SKM-1 treated with dmso at 0.1 percent for 144 hours (cell line): ENCODE measurements at regions not wholly inside any gene's neighbourhood (a gene's known extent, or its start where the extent isn't known, plus 50 kb on each side); places are given as distances from the start of the nearest gene placed in this dataset.

Experiments
- DNase-seq: peaks from one replicate; lab custom pipeline; 2025; ENCODE audit not compliant: unreplicated experiment; lab: John Stamatoyannopoulos, UW

DNA sequence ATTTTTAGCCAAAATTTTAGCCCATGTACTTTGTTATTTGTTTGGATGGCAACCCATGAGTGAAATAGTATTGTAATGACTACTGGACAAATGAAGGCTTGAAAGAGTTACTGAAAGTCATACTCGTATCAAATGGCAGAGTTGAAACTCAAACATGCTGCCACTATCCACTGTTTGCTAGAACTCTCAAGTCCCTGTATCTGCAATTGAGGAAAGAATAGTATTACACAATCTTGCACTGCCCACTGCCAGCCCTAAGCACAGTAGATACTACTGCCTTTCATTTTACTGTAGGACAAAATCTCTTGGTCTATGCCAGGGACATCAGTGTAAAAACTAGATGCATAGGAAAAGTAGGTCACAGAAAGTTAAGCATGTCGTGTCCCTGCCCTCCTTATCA is 581.1 kb upstream of the PLXNA2 start:
- no peak for DNase-seq

DNA sequence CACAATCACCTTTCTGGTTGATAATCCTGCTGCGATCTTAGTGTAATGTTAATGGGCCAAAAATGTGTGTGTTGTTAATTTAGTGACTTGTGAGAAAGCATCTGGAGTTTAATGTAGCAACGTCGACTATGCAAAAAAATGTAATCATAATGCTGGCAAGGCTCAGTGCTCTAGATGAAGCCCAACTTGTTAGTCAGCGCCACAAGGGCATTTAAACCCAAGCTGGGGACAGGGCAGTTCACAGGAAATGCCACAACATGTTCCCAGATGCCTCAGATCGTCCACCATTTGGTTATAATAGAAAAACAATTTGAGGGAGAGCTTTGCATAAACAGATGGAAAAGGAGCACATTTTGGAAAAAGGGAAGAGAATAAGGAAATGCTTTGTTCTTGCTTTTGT is 585.4 kb upstream of the PLXNA2 start:
- no peak for DNase-seq

DNA sequence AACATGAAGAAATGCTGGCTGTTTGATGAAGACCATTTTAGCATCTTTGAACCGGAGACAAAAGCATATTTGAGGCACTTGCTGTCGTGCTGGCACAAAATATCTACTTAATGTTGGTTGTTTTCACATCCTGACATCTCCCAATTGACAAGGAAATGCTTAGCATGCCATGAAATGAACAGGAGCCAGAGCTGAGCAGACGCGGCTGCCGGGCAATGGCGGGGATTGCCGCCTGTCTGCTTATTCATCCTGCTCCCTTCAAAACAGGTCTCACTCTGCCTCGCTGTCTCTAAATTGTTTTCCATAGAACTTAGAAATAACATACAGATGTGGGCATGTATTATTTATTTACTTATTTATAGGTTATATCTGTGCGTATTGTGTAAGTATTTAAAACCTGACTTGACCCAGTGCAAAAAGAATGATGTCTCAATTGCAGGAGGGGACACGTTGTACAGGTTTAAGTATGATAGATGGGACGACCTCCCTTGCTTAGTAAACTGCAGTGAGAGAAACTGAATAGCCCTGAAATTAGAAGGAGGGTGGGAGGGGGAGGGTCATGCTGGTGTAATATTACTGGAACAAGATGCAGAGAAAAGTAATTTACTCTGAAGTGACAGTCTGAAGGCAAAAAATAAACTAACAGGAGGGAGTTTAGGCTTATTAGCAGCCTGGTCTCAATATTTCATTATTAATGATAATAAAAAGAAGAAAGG is 590.4 kb upstream of the PLXNA2 start:
- DNase-seq: no peak

DNA sequence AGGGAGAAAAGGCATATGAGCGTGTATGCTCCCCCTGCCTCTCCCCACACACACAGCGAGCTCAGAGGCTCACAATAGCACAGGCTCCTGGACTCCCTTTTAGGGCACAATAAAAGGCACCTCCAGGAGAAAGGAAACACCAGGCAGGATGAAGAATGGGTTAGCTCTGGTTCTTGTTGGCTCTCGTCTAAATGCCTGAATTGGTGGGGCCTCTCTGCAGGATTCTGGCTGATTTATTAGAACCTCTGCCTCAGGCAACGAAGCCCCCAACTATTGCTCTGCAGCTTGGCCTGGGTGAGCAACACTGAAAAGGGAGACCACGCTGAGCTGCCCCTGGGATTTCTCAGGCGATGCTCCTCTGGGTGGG is 590.9 kb upstream of the PLXNA2 start:
- no peak for DNase-seq

DNA sequence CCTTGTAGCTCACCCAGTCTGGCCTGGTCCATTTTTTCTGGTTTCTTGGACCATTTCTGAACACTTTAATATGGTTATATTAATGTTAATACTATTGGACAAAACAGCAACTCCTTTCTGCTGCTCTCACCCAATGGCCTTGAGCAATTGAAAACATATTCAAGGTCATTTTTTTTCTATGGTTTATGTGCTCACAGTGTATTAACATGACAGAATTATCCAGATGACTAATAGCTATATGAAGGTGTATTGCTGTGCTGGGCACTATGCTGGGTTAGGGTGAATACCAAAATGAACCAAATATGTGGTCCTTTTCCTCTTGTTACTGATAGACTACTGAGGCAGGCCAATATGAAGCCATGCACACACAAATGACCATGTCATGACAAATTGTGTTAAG is 591.6 kb upstream of the PLXNA2 start:
- no peak for DNase-seq

DNA sequence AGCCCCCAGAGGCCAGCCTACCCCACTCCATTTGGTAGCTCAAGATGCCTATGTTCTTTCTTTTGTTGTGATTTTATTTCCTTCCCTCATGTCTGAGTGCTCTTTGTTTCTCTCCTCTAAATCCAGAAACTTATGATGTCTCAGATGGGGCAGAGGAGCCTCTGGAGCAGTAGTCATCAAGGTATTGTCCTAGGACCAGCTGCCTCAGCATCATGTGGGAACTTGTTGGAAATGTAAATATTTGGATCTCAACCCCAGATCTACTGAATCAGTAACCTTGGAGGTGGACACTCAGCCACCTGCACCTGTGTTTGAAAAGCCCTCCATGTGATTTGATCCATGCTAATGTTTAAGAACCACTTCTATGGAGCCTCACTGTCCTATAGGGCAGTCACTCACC is 593.1 kb upstream of the PLXNA2 start:
- DNase-seq: no peak

DNA sequence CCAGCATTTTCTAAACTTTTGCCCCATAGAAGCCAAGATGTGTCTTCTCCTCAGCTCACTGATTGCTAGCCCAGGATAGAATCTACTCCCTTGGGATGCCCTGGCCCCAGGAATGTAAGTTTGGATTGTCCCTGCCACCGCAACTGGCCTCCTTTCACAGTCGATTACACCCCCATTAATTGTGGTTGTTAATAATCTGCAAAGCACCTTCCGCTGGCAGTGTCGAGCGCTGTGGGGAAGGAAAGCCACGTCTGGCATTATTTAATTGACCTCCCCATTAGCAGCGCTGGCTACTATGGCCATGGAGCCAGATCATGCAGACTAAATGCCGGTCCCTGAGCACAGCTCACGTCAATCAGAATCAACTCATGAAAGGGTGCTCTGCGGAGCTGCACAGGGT is 597.3 kb upstream of the PLXNA2 start:
- DNase-seq: no peak

DNA sequence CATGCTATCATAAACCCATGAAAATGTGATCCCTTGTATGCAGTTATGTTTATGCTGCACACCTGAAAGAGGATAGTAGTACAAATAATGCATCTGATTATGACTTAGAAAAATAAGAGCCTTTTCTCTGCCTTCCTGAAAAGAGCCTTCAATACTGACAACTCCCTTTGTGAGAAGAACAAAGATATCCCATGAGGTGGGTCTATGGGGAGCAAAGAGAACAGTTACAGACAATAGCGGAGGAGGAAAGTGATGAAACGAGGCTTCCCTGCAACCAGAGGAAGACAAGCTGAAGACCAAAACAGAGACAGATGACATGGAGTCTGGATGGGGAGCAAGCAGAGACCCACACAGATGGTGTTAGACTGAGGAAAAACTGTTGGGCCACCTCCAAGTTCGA is 598.3 kb upstream of the PLXNA2 start:
- no peak for DNase-seq

DNA sequence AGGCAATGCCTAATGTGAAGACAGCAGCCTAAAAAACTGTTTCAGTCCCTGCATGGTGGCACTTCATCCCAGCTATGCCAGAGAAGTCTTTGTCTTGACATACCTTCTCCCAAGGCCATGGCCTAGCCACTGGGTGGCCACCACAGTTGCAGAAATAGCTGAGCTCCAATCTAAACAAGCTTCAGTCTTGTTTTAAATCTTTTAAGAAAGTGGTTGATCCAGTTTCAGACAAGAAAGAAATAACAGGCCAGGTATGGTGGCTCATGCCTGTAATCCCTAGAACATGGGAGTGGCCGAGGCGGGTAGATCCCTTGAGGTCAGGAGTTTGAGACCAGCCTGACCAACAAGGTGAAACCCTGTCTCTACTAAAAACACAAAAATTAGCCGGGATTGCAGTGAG is 600.0 kb upstream of the PLXNA2 start:
- no peak for DNase-seq

DNA sequence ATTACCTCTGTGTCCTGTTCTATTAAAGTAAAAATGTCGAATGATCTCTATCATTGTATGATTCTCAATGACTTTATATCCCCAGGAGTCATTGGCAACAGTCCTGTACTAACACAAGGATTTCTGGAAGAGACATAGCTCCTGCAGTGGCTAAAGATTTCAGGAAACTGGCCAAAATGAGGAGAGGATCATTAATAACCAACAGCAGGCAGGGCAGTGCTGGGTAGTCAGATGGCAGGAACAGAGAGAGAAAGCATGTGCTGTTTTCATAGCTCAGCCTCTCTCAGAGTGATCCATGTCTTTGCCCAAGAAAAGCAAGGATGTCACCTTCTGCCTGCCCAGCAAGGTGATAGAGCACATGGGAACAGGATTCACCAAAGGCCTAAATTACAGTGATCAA is 604.7 kb upstream of the PLXNA2 start:
- DNase-seq: no peak

DNA sequence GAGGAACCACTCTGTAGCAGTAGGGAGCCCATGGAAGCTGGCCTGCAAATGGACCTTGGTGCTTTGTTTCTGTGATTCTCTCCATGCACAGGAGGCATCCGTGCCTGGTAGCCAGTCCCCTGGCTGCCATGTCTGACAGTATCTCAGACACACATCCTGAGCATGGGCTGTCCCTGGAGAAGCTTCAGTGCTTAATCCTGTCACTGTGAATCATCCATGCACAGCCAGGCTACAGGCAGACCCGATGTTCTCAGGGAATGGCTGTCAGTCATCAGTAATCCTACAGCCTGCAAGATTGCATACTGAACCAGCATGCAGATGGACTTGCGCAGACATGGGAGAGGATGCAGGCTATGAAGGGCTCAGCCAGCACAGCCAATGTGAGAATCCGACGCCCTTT is 606.3 kb upstream of the PLXNA2 start:
- DNase-seq: no peak

DNA sequence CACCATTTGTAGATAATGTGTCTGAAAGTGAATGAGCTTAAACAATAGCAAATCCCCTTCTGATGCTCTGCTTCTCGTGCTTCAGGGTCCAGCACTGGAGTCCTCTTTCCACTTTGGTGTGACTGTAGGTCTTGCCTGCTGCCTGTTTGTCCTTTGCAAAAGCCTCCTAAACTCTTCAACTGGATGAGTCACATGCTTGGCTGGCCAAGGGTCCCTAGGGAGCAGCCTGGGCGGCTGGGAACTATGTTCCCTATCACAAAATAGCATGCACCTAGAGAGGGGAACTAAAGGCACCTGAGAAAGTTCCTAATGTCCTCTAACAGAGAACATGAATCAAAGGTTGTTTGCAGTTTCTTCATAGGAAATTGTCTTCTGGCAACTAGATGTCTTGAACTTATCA is 607.2 kb upstream of the PLXNA2 start:
- DNase-seq: no peak

DNA sequence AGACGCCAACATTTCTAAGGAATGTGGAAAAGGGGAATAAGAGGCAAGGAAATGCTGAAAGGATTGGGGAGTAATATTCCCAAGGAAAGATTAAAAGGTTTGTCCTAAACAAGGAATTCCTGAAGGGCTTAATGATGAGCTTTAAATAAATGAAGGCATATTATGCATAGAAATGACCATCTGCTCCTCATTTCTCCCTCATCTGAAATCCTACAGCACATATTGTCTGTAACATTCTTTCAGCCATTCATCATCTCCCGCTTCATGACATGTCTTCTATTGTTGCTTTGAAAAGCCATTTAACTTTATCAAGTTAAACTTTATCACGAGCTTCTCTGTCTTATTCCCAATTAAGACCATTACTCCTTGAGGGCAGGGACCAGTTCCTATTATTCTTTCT is 608.7 kb upstream of the PLXNA2 start:
- DNase-seq: no peak

DNA sequence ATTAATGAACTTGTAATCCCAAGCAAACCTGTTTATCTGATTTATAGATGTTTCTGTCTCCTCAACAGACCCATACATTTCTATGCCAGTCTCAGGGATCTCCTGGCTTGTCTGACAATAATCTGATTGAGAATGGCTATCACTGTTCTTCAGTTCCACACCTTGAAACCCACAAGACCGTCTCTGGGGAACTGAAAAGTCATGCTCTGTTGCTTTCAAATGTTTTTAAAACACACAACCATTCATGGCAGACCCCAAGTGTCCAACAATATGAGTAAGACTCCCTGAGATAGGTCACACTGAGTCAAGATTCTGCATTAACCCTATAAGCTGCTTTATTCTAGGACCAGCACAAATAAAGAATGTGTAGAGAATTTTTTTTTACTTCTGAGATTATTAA is 611.2 kb upstream of the PLXNA2 start:
- DNase-seq: no peak

DNA sequence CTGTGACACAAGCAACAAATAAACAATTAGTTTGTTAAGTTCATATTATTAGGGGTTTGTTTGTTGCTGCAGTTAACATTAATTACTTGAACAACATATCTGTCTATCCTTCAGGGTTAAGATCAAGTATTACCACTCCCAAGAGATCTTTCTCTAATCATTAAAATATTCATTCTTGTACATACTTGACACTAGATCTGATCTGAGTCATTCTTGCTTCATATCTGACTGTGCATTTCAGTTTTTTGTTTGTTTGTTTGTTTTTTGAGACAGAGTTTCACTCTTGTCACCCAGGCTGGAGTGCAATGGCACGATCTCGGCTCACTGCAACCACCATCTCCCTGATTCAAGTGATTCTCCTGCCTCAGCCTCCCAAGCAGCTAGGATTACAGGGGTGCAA is 613.3 kb upstream of the PLXNA2 start:
- no peak for DNase-seq

DNA sequence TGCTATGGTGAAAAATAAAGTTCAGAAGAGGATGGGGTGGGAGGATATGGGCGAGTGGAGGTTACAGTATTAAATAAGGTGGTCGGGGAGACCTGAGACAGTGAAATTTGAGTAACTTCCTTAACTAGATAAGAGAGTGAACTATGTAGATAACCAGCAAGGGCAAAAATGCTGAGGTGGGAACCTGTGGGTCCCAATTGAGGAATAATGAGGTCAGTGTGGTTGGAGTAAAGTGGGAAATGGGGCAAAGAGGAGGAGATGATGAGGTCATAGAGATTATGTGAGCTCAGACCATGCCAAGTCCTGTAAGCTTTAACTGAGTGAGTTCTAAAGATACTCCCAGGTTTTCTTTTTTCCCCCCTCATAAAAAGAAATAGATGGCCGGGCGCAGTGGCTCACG is 614.6 kb upstream of the PLXNA2 start:
- no peak for DNase-seq

DNA sequence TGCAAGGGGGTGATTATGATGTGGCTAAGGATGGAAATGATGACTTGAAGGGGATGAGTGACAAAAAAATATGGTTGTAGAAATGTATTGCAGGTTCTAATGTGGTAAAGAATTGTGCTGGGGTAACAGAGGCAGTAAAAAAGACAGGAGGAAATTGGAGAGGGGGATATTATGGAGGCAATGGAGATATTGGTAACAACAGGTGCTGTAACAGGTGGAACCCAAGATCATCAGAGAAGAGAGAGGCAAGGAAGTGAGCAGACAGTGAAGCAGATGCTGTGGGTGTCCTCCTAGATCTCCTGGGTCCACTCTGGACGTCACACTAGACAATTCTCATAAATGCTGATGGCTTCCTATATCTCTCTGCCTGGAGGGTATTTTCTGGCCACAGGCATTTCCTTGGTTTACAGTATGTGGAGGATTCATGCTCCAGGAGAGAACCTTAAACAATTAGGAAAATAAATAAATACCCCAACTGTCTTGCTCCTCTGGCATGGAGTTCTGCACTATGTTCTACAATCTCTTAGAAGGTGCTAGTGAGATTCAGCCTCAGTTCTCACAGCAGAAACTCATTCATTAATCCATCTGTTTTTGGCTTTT is 620.3 kb upstream of the PLXNA2 start:
- no peak for DNase-seq

DNA sequence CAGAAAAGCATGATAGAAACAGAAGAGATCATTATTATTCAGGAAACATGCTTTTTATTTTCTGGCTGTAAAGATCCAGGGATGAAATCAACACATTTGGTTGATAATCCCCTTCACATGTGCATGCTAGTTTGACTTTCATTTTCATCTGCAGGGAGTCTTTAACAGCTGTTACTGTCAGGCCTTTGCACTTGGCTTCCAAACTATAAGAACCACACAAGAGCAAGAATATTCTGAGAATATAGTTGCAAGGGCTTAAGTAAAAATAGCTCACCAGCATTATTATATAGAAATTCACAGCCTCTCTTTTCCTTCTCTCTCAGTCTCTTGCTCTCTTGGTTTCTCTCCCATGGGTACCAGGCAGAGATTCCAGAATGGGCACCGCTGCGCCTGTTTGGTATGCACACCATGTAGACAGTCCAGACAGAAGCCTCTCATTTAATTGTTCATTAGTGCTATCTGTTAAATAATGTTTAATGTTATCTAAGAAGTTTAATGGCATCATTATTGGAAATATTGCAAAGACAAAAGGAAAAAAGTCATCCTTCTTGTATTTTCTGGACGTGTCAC is 622.3 kb upstream of the PLXNA2 start:
- no peak for DNase-seq

DNA sequence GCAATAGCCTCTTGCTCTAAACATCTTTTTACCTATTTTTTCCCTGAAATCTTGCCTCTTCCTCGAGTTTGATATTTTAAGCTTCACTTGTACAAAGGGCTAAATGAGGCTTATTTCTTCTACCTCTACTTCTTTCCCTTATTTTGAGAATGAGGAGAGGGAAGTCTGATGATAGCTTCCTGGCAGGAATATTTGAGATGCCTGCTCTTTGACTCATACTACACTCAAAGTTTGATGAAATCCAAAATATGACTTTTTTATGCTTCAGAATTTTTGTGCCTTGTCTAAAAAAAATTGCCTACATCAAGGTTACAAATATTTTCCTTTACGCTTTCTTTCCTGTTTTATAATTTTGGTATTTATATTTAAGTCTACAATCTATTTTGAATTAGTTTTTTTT is 624.4 kb upstream of the PLXNA2 start:
- DNase-seq: no peak

DNA sequence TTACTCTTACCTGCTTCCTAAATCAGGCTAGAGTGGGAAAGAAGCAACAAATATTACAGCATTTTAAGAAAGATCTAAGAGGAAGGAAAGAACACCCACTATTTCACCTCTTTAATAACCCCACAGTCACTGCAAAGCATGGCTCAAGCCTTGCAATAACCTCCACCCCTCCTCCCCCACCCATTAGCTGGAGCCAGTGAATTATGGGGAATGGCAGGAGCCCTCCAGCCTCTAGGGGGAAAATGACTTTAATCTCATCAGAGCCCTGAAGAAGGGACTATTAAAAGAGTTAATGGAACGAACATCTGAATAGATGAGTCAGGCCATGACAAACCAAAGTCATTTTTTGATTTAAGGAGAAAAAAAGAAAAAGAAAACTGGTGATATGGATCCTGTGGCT is 630.7 kb upstream of the PLXNA2 start:
- no peak for DNase-seq

DNA sequence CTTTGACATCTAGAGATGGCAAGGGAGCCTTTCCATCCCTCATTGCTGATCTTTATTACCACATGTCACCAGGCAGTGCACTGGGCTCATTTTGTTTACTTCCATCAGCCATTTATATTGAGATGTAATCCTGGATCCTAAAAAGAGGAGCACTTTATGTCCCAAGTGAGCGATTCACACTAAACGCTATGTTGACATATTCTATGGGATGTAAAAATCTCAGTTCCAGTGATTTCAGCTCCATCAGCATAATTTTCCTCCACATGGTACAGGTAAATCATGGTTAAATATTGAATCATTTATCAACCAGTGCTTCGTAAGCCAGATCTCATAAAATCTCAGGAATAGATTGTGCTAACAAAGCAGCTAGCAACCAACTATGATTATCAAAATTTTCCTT is 634.8 kb upstream of the PLXNA2 start:
- no peak for DNase-seq

DNA sequence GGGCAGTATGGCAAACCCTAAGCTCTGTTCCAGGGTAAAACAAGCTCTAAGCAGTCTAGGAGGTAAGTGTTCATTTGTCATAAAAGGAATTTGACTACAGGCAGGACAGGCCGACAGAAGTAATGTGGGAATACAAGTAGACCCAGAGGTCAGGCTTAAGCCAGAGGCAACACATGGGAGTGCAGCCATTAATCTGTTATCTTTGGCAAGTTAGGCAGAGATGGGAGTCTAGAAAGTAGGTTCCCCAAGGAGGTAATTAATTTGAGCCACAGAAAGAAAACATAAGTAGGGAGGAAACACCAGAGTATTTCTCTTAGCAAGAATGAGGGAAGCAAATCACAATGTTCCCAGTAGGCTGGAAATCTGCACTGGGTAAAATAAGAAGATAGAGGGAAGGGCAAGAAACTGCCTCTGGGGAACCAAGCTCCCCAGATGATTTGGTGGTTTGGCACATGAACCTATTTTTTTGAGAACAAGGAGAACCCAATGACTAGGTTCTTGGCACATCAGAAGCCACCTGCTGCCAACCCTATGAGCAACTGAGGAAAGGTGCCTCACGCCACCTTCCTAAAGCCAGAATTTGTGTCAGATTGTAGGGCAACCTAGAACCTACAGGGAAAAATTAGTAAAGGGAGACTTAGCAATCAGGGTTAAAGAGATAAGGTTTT is 636.4 kb upstream of the PLXNA2 start:
- no peak for DNase-seq
